Spleen (tissue), 7 donors: ENCODE measurements at regions not wholly inside any gene's neighbourhood (a gene's known extent, or its start where the extent isn't known, plus 50 kb on each side); places are given as distances from the start of the nearest gene placed in this dataset.

Experiments
- CTCF ChIP-seq, 11 experiments: fragments of 200-600 bp in 7 of 11; fragments of 450-650 bp in 4 of 11; sonication (generic) in 4 of 11; IDR thresholded peaks in 8 of 11; conservative IDR thresholded peaks in 3 of 11; 1 replicate in 7 of 11; 2 replicates in 4 of 11; pipeline versions ENCODE4 v1.4.0 to v1.8.0; 2016 to 2021; ENCODE audit warnings: antibody characterized with exemption in 11 of 11, inconsistent platforms in 4 of 11, mild to moderate bottlenecking in 1 of 11
- POLR2A ChIP-seq, 3 donors: fragments of 450-650 bp; IDR thresholded peaks; one replicate each; pipeline ENCODE4 v1.5.1; 2017; ENCODE audit warnings: antibody characterized with exemption in 3 of 3, mild to moderate bottlenecking in 1 of 3
- POLR2AphosphoS5 ChIP-seq, 3 donors: sonication (generic); formaldehyde crosslinking; IDR thresholded peaks; one replicate each; pipeline ENCODE4 v1.5.1; 2017; ENCODE audit warnings: antibody characterized with exemption in 3 of 3
- donor health status: DM: no; HTN: no; CAD: no; lungs with moderate emphysema.
- donor health status: DM: no; HTN: no; CAD: no.
- donor health status: DM: no; HTN: no; CAD: no.

- TF ChIP-seq CTCF (IDR thresholded peaks at IDR 0.05 in 8 of 11, conservative IDR thresholded peaks at IDR 0.05 in 3 of 11) (no peak), POLR2A (IDR thresholded peaks at IDR 0.05) (no peak), POLR2AphosphoS5 (IDR thresholded peaks at IDR 0.05) (no peak)
Measured at GRCh38 chr2:234770715-234771141, 181.1 kb upstream of the SH3BP4 start.
